ENCODE measurements at regions not wholly inside any gene's neighbourhood (a gene's known extent, or its start where the extent isn't known, plus 50 kb on each side); places are given as distances from the start of the nearest gene placed in this dataset.
"Not testable (repeated sequence)": the region's sequence is repeated elsewhere in the genome, so short reads cannot be mapped to it uniquely, and the experiment has no call there.

GRCh38 chr18:32884543-32884942 is 111.7 kb upstream of the KLHL14 start:
- H3K4me1 ChIP-seq (ENCODE audit: control insufficient read depth, insufficient read depth, low read length): peaks cover 12% of the 10 kb centered on the region
- no peak overlapping the region for H3K4me3 ChIP-seq (ENCODE audit: low read depth, low read length)
- H3K27ac ChIP-seq (ENCODE audit: low read depth, low read length): no peak overlapping the region
- H3K36me3 ChIP-seq (ENCODE audit: control insufficient read depth, insufficient read depth, low read length): no peaks in the 10 kb centered on the region
- no peak overlapping the region for H3K9ac ChIP-seq (ENCODE audit: low read depth, low read length)
- no peaks in the 10 kb centered on the region for H3K27me3 ChIP-seq (ENCODE audit: control insufficient read depth, insufficient read depth, low read length)
- no peaks in the 10 kb centered on the region for H3K9me3 ChIP-seq (ENCODE audit: control insufficient read depth, insufficient read depth, low read length)

GRCh38 chr18:32881009-32881408 is 108.2 kb upstream of the KLHL14 start:
- no peaks in the 10 kb centered on the region for H3K36me3 ChIP-seq (ENCODE audit: control insufficient read depth, insufficient read depth, low read length)
- H3K27me3 ChIP-seq (ENCODE audit: control insufficient read depth, insufficient read depth, low read length): no peaks in the 10 kb centered on the region
- no peaks in the 10 kb centered on the region for H3K9me3 ChIP-seq (ENCODE audit: control insufficient read depth, insufficient read depth, low read length)
- H3K4me3 ChIP-seq (ENCODE audit: low read depth, low read length): no peak overlapping the region
- no peak overlapping the region for H3K27ac ChIP-seq (ENCODE audit: low read depth, low read length)
- no peak overlapping the region for H3K9ac ChIP-seq (ENCODE audit: low read depth, low read length)
- H3K4me1 ChIP-seq (ENCODE audit: control insufficient read depth, insufficient read depth, low read length): peaks cover 12% of the 10 kb centered on the region; the same call in 1 of the 2 replicates

DNA sequence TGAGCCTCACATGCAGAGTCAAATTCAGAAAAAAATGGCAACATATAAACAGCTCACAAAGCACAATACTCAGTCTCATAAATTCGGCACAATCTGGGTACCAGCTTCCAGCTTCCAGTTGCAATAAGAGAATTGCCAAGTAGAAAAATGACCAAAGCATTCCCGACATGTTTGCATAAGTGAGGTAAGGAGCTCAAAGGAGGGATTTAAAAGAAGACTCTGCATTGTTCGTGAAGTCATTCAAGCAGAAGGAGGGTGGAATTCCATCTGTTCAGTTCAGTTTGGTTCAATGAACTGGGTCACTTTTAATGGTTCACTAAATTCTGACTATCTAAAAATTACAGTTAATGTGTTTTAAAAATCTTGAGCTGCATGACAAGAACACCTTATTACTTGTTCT is 106.7 kb upstream of the KLHL14 start:
- H3K9me3 ChIP-seq (ENCODE audit: control insufficient read depth, insufficient read depth, low read length): no peaks in the 10 kb centered on the region
- H3K4me1 ChIP-seq (ENCODE audit: control insufficient read depth, insufficient read depth, low read length): peaks cover 12% of the 10 kb centered on the region; the same call in 1 of the 2 replicates
- no peak overlapping the region for H3K9ac ChIP-seq (ENCODE audit: low read depth, low read length)
- no peak overlapping the region for H3K27ac ChIP-seq (ENCODE audit: low read depth, low read length)
- H3K27me3 ChIP-seq (ENCODE audit: control insufficient read depth, insufficient read depth, low read length): no peaks in the 10 kb centered on the region
- H3K36me3 ChIP-seq (ENCODE audit: control insufficient read depth, insufficient read depth, low read length): no peaks in the 10 kb centered on the region
- no peak overlapping the region for H3K4me3 ChIP-seq (ENCODE audit: low read depth, low read length)

- Histone ChIP-seq H3K9ac (ENCODE audit: low read depth, low read length) (no peak overlapping the region), H3K27me3 (ENCODE audit: control insufficient read depth, insufficient read depth, low read length) (no peaks in the 10 kb centered on the region), H3K9me3 (ENCODE audit: control insufficient read depth, insufficient read depth, low read length) (no peaks in the 10 kb centered on the region), H3K27ac (ENCODE audit: low read depth, low read length) (no peak overlapping the region), H3K36me3 (ENCODE audit: control insufficient read depth, insufficient read depth, low read length) (no peaks in the 10 kb centered on the region), H3K4me3 (ENCODE audit: low read depth, low read length) (no peak overlapping the region), H3K4me1 (ENCODE audit: control insufficient read depth, insufficient read depth, low read length) (peaks cover 12% of the 10 kb centered on the region; the same call in 1 of the 2 replicates)
Observed at GRCh38 chr18:32878436-32878835, 105.6 kb upstream of the KLHL14 start.

DNA sequence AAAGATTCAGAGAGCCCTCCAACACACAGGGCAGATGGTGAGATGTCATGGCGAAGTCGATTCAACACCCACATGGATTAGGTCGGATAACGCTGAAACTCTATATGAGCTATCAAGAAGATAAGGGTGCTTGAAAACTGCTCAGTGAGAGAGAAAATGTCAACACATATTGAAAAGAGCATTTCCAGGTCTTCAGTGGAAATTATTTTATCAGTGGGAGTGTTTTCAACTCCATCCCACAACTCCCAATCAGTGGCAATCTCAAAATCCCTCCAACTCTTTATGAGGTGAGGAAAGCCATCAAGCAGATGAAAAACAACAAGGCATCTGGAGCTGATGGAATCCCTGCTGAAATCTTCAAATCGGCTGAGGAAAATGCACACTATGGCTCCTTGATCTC is 104.5 kb upstream of the KLHL14 start:
- H3K9ac ChIP-seq (ENCODE audit: low read depth, low read length): no peak overlapping the region
- peaks cover 12% of the 10 kb centered on the region; the same call in 1 of the 2 replicates for H3K4me1 ChIP-seq (ENCODE audit: control insufficient read depth, insufficient read depth, low read length)
- H3K27me3 ChIP-seq (ENCODE audit: control insufficient read depth, insufficient read depth, low read length): no peaks in the 10 kb centered on the region
- no peak overlapping the region for H3K27ac ChIP-seq (ENCODE audit: low read depth, low read length)
- no peaks in the 10 kb centered on the region for H3K9me3 ChIP-seq (ENCODE audit: control insufficient read depth, insufficient read depth, low read length)
- H3K4me3 ChIP-seq (ENCODE audit: low read depth, low read length): no peak overlapping the region
- H3K36me3 ChIP-seq (ENCODE audit: control insufficient read depth, insufficient read depth, low read length): no peaks in the 10 kb centered on the region

GRCh38 chr18:32875625-32876024 is 102.8 kb upstream of the KLHL14 start:
- Histone ChIP-seq H3K4me3 (ENCODE audit: low read depth, low read length) (no peak overlapping the region), H3K36me3 (ENCODE audit: control insufficient read depth, insufficient read depth, low read length) (no peaks in the 10 kb centered on the region), H3K9me3 (ENCODE audit: control insufficient read depth, insufficient read depth, low read length) (no peaks in the 10 kb centered on the region), H3K9ac (ENCODE audit: low read depth, low read length) (no peak overlapping the region), H3K27ac (ENCODE audit: low read depth, low read length) (no peak overlapping the region), H3K27me3 (ENCODE audit: control insufficient read depth, insufficient read depth, low read length) (no peaks in the 10 kb centered on the region), H3K4me1 (ENCODE audit: control insufficient read depth, insufficient read depth, low read length) (peaks cover 12% of the 10 kb centered on the region; the same call in 1 of the 2 replicates)

- Histone ChIP-seq H3K9me3 (ENCODE audit: control insufficient read depth, insufficient read depth, low read length) (no peaks in the 10 kb centered on the region), H3K4me3 (ENCODE audit: low read depth, low read length) (no peak overlapping the region), H3K9ac (ENCODE audit: low read depth, low read length) (no peak overlapping the region), H3K36me3 (ENCODE audit: control insufficient read depth, insufficient read depth, low read length) (no peaks in the 10 kb centered on the region), H3K4me1 (ENCODE audit: control insufficient read depth, insufficient read depth, low read length) (peaks cover 15% of the 10 kb centered on the region; the same call in 1 of the 2 replicates), H3K27ac (ENCODE audit: low read depth, low read length) (no peak overlapping the region), H3K27me3 (ENCODE audit: control insufficient read depth, insufficient read depth, low read length) (no peaks in the 10 kb centered on the region)
Observed at GRCh38 chr18:32871786-32872185, 99.0 kb upstream of the KLHL14 start.

GRCh38 chr18:32870611-32871010 is 97.8 kb upstream of the KLHL14 start:
- H3K4me1 ChIP-seq (ENCODE audit: control insufficient read depth, insufficient read depth, low read length): peaks cover 15% of the 10 kb centered on the region; the same call in 1 of the 2 replicates
- H3K27ac ChIP-seq (ENCODE audit: low read depth, low read length): no peak overlapping the region
- H3K9me3 ChIP-seq (ENCODE audit: control insufficient read depth, insufficient read depth, low read length): no peaks in the 10 kb centered on the region
- H3K27me3 ChIP-seq (ENCODE audit: control insufficient read depth, insufficient read depth, low read length): no peaks in the 10 kb centered on the region
- no peak overlapping the region for H3K4me3 ChIP-seq (ENCODE audit: low read depth, low read length)
- H3K9ac ChIP-seq (ENCODE audit: low read depth, low read length): no peak overlapping the region
- H3K36me3 ChIP-seq (ENCODE audit: control insufficient read depth, insufficient read depth, low read length): no peaks in the 10 kb centered on the region

GRCh38 chr18:32868406-32868805 is 95.6 kb upstream of the KLHL14 start:
- no peak overlapping the region for H3K9ac ChIP-seq (ENCODE audit: low read depth, low read length)

DNA sequence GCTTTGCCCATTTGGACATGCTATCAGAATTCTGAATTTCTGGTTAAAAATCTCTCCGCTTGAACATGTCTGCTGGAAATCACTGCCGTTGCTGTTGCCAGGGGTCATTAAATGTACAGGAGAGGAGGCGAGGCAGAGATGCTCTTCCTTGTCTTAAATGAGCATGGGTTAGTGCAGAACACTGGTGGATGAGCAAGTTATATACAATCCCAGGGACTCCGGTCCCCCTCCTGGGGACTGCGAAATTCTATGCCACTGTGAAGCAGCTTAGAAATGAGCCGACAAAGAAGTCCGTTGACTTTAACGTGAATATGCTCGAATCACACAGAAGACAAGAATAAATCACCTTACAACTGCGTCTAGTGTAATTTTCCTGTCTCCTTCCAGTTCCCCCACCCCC is 95.1 kb upstream of the KLHL14 start:
- no peak overlapping the region for H3K9ac ChIP-seq (ENCODE audit: low read depth, low read length)
- no peaks in the 10 kb centered on the region for H3K27me3 ChIP-seq (ENCODE audit: control insufficient read depth, insufficient read depth, low read length)
- peaks cover 15% of the 10 kb centered on the region; the same call in 1 of the 2 replicates for H3K4me1 ChIP-seq (ENCODE audit: control insufficient read depth, insufficient read depth, low read length)
- H3K36me3 ChIP-seq (ENCODE audit: control insufficient read depth, insufficient read depth, low read length): no peaks in the 10 kb centered on the region
- no peak overlapping the region for H3K27ac ChIP-seq (ENCODE audit: low read depth, low read length)
- no peaks in the 10 kb centered on the region for H3K9me3 ChIP-seq (ENCODE audit: control insufficient read depth, insufficient read depth, low read length)
- no peak overlapping the region for H3K4me3 ChIP-seq (ENCODE audit: low read depth, low read length)

More at GRCh38 chr18:32868406-32868805, 95.6 kb upstream of the KLHL14 start:
- no peaks in the 10 kb centered on the region for H3K9me3 ChIP-seq (ENCODE audit: control insufficient read depth, insufficient read depth, low read length)
- H3K27ac ChIP-seq (ENCODE audit: low read depth, low read length): no peak overlapping the region
- H3K4me3 ChIP-seq (ENCODE audit: low read depth, low read length): no peak overlapping the region
- no peaks in the 10 kb centered on the region for H3K36me3 ChIP-seq (ENCODE audit: control insufficient read depth, insufficient read depth, low read length)
- no peaks in the 10 kb centered on the region for H3K27me3 ChIP-seq (ENCODE audit: control insufficient read depth, insufficient read depth, low read length)
- H3K4me1 ChIP-seq (ENCODE audit: control insufficient read depth, insufficient read depth, low read length): peaks cover 15% of the 10 kb centered on the region; the same call in 1 of the 2 replicates

GRCh38 chr18:32867330-32867729 is 94.5 kb upstream of the KLHL14 start:
- no peaks in the 10 kb centered on the region for H3K9me3 ChIP-seq (ENCODE audit: control insufficient read depth, insufficient read depth, low read length)
- peaks cover 15% of the 10 kb centered on the region; the same call in 1 of the 2 replicates for H3K4me1 ChIP-seq (ENCODE audit: control insufficient read depth, insufficient read depth, low read length)
- H3K36me3 ChIP-seq (ENCODE audit: control insufficient read depth, insufficient read depth, low read length): no peaks in the 10 kb centered on the region
- no peak overlapping the region for H3K9ac ChIP-seq (ENCODE audit: low read depth, low read length)
- H3K4me3 ChIP-seq (ENCODE audit: low read depth, low read length): no peak overlapping the region
- H3K27ac ChIP-seq (ENCODE audit: low read depth, low read length): no peak overlapping the region
- no peaks in the 10 kb centered on the region for H3K27me3 ChIP-seq (ENCODE audit: control insufficient read depth, insufficient read depth, low read length)

DNA sequence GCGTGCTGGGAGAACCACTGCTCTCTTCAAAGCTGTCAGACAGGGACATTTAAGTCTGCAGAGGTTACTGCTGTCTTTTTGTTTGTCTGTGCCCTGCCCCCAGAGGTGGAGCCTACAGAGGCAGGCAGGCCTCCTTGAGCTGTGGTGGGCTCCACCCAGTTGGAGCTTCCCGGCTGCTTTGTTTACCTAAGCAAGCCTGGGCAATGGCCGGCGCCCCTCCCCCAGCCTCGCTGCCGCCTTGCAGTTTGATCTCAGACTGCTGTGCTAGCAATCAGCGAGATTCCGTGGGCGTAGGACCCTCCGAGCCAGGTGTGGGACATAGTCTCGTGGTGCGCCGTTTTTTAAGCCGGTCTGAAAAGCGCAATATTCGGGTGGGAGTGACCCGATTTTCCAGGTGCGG is 89.2 kb upstream of the KLHL14 start:
- H3K9ac ChIP-seq (ENCODE audit: low read depth, low read length); H3K4me3 ChIP-seq (ENCODE audit: low read depth, low read length); H3K4me1 ChIP-seq (ENCODE audit: control insufficient read depth, insufficient read depth, low read length); H3K9me3 ChIP-seq (ENCODE audit: control insufficient read depth, insufficient read depth, low read length); H3K27me3 ChIP-seq (ENCODE audit: control insufficient read depth, insufficient read depth, low read length); H3K27ac ChIP-seq (ENCODE audit: low read depth, low read length); H3K36me3 ChIP-seq (ENCODE audit: control insufficient read depth, insufficient read depth, low read length): not testable (repeated sequence)

Measured in HUES48 (cell line).